Stimulated activated CD8-positive, alpha-beta memory T cell treated with anti-CD3 and anti-CD28 coated beads, Interleukin-15, amount 100 ng/mL, for 4 hours (primary cell): ENCODE measurements at regions not wholly inside any gene's neighbourhood (a gene's known extent, or its start where the extent isn't known, plus 50 kb on each side); places are given as distances from the start of the nearest gene placed in this dataset.
A peak's percentile ranks its signal among the peaks of the same experiment; 100 is the strongest.
"Not testable (repeated sequence)": the region's sequence is repeated elsewhere in the genome, so short reads cannot be mapped to it uniquely, and the experiment has no call there.

Experiments used
- DNase-seq, 2 donors: peaks; one replicate each; pipeline ENCODE4 v3.0.0-alpha.2; 2020; ENCODE audit warnings: low read depth in 2 of 2

DNA sequence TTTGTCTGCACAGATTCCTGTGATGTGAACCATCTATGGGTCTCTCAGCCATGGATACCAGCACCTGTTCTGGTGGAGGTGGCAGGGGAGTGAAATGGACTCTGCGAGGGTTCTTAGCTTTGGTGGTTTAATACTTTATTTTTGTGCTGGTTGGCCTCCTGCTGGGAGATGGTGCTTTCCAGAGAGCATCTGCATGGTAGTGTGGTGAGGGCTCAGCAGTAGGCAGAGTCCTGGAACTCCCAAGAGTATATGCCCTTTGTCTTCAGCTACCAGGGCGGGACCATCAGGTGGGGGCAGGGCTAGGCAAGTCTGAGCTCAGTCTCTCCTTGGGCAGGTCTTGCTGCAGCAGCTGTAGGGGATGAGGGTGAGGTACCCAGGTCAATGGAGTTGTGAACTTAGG lies 97.5 kb upstream of the TRIM2 start:
- not testable (repeated sequence) for DNase-seq

DNA sequence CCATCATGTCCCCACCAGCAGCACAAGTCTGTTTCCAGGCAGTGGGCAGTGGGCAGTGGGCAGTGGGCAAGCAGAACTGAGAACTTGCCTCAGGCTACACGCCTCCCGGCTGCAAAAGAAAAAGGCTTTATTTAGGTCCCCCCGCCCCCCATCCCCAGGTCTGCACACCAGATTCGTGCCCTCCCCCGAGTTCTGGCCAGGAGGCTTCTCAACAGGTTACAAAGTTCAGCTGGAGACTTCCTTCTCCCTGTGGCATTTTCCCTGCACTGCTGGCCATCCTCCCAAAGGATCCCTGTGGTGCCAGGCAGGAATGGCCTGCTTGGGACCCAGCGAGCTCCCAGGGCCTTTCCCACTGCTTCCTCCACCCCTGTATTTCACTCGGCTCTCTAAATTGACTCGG lies 97.0 kb upstream of the TRIM2 start:
- DNase-seq: no peak

DNA sequence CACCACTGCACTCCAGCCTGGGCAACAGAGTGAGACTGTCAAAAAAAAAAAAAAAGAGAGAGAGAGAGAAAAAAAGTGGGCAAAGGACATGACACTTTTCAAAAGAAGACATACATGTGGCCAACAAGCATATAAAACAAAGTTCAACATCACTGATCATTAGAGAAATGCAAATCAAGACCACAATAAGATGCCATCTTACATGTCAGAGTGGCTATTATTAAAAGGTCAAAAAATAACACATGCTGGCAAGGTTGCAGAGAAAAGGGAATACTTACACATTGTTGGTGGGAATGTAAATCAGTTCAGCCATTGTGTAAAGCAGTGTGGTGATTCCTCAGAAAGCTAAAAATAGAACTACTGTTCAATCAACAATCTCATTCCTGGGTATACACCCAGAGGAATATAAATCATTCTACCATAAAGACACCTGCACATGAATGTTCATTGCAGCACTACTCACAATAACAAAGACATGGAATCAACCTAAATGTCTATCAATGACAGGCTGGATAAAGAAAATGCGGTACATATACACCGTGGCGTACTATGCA lies 94.9 kb upstream of the TRIM2 start:
- DNase-seq: no peak

DNA sequence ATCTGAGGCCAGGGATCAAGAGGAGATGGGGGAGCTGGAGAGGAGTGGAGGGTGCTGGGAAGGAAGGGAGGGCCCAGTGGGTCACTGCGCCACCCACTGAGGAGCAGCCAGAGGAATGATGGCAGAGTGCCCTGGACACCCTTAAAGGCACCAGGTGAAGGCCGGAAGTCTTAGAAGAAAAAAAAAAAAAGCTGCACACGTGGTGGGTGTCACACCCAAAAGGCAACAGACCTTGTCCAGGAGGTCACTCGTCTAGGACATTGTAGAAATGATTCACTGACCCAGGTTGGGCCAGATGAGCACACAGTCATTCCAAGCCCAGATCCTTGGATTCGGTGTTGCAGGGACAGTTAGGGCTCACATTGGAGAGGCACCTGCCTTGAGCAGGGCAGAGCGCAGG lies 93.5 kb upstream of the TRIM2 start:
- no peak for DNase-seq

DNA sequence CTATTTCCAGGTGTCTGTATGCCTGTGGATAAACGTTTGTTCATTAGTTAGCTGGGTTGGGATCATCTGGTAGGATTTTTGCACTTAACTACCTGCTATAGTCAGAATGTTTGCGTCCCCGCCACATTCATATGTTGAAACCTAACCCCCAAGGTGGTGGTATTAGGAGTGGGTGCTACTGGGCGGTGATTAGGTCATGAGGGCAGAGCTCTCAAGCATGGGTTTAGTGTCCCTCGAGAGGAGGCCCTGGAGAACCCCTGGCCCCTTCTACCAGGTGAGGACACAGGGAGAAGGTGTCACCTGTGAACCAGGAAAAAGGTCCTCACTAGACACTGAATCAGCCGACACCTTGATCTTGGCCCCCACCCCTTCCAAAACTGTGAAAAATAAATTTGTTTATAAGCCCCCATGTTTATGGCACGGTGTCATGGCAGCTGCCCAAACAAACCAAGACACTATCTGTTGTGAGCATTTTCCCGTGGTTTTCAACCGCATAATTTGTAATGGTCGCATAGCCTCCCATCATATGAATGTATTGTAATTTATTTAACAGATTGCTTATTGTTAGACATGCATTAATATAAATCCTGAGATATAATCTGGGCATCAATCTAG lies 92.7 kb upstream of the TRIM2 start:
- DNase-seq: no peak

DNA sequence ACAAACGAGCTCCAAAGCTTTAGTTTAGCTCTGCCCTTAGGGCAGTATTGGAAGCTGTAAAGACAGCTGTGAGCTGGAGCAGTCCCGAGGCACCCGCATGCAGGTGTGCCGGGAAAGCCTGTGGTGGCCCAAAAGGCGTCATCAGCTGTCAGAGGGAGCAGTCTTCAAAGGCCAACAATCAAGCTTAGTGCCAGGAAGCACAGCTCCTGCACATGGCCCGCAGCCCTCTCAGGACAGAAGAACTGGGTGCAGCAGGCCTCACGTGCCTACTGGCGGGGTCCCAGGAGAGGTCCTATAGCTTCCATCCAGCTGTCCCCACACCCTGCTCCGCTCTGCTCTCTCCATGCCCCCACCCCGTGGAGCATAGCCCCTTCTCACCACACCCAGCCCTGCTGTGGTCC lies 92.2 kb upstream of the TRIM2 start:
- no peak for DNase-seq

DNA sequence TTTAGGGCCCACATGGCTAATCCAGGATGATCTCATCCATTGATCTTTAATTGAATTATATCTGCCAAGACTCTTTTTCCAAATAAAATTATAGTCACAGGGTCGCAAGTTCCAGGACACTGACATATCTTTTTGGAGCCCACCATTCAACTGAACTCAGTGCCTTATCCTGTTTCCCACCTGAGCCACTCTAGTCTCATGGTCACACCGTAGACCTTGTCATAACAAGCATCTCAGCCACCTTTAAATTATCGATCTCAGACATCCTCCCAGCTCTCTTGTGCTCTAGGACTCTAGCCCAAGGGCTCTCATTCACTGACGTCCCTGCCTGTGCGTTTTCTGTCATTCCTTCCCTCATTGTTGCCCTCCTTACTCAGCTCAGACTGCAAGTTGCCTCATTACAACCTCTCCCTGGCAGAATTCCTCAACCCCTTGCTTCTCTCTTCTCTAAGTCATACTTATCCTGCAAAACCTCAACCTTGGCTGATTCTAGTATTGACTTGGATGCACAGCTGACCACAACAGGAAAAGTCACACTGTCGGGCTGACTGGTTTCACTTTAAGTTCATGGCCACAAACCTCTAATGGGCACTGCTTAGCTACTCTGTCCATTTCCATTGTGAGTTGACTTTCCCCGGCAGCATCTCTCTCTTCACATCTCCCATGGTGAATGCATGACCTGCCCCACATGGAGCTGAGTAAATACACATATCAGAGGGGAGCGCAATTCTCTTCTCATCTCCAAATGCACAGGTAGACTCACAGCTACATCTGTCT lies 91.0 kb upstream of the TRIM2 start:
- no peak for DNase-seq

DNA sequence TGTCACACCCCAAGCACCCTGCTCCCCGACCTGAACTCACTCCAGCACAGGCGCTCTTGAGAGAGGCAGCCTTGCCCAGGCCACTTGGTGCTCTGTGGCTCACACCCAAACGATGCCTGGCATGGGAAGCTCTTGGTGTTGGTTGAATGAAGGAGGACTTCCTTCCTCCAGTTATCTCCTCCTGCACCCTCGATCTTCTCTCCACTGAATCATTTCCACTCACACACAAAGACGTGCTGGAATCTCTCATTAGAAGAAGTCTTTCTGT lies 90.5 kb upstream of the TRIM2 start:
- DNase-seq: no peak

DNA sequence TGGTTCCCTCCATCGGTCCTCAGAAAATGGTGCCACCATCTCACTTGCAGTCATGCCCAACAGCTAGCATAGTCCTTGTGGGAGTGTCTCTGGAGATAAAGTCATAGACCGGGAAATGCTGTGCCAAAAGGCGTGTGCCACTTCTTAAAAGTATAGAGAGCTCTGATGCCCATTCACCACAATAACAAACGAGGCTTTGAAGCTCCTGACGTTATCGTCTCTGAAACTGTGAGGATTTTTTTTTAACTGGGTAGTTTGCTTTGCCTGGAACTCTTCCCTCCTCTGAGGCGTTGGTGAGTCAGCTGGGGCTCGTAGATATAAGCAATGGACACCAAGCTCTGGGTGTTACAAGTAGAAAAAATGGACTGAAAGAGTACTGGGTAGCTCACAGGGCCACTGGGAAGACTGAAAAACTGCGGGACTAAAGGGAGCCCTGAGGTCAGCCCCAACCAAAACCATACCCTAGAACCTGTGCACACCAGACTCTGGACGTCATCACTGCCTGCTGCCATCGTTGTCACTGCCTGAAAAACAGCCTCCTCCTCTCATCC lies 89.4 kb upstream of the TRIM2 start:
- peak in 1 of 2 donors; percentile 33 for DNase-seq

DNA sequence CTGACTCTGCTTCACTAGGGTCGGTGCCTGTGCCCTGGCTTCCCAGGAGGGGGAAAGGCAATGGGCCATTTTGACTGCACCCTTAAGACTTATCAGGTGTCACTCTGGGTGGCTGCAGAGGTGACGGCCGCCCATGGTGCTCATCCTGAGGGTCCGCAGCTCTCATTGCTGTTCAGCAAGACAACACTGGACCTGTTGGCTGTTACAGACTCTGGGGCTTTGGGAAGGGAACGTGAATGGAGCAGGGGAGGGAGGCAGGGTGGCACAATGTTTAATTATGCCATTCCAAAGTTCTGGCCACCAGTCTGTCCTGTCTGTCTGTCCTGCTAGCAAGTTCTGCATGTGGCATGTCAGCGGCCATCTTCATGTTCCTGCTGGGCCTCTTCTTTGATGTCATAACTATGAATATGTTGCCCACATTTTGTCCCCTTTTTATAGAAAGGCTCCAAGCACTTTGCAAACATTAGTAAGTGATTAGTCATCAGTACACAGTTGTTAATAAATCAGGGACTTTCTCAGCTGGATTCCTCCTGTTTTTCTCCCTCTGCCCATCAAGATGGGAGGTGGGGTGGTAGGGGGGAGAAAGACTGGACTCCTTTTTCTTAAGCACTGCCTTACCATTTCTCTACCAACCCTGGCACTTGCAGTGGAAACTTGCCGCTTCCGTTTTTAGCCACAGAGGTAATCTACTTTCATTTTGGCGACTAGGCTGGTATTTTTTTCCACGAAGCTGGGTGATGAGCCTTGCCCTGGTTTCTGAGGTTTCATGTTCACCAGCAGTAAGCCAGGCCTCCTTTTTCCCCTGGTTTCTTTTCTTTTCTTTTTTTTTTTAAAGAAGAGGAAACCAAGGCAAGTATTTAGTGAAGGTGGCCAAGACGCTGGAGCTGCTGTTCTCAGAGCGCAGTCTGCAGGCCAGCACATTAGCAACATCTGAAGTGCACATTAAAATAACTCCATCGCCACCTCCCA lies 88.6 kb upstream of the TRIM2 start:
- peak; percentile 39 to 70 for DNase-seq

DNA sequence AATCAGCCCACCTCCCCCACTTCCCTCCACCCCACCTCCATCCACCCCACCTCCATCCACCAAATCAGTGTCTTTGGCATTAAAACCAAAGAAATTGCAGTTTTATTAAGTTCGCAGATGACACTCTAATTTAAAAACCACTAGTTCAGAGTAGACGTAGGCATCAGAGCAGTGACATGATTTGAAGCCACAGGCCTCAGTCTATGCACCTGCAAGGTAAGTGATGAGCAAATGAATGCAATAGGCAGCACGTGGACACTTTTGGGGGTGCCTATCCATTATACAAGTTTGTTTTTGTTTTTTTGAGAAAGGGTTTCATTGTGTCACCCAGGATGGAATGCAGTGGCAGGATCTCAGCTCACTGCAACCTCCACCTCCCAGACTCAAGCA lies 88.0 kb upstream of the TRIM2 start:
- no peak for DNase-seq

DNA sequence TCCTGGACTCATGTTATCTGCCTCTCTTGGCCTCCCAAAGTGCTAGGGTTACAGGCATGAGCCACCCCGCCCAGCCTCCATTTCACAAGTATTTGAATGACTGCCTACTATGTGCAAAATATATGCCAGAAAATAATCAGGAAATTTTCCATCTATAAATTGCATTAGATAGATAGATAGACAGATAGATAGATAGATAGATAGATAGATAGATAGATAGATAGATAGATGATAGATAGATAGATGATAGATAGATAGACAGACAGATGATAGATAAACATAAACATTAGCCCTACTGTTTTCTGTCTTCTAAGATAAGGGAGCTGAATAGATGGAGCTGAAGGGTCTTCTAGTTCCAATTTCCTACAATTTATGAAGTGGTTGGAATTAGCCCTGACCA lies 87.4 kb upstream of the TRIM2 start:
- no peak for DNase-seq

DNA sequence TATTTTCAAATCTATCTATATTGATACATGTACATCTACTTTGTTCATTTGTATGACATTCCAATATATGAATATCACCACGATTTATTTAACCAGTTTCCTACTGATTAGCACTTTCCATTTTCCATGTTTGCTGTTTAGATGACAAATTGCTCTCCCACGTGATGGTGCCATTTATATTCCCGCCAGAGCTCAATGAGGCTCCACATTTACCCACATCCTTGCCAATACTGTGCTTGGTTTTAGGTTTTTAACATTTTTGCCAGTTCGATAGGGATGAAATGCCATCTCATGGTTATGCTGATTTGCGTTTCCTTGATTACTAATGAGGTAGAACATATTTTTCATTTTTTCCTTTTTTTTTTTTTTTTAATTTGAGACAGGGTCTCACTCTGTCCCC lies 86.7 kb upstream of the TRIM2 start:
- DNase-seq: no peak

DNA sequence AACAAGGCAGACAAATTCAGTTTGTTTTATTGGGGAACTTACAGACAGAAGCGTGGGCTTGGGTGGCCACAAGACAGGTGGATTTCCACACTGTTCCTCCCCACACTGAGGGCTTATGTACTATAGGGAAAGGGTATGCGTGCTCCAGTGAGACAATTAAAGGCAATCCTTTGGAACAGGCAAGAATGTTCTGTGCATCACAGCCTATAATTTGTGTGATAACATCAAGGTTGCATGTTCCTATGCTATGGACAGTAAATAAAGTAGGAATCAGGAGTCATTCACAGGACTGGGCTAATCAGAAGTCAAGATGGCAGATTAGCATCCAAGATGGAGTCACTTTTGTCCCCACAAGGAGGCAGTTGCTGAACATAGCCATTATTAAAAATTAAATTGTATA lies 84.6 kb upstream of the TRIM2 start:
- DNase-seq: no peak

DNA sequence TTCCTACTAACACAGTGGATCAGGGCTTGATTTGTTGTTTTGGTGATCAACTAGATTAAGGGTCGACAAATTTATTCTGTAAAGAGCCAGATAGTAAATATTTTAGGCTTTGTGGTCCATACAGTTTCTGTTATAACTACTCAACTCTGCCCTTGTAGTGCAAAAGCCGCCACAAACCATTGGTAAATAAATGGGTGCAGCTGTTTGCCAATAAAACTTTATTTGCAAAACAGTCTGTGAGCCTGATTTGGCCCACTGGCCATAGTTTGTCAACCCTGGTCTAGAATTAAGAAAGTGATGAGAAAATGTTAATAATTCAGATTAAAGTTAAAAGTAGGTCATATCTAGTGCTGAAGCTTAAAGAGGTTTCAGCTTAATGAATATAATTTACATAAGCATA lies 84.0 kb upstream of the TRIM2 start:
- DNase-seq: no peak

DNA sequence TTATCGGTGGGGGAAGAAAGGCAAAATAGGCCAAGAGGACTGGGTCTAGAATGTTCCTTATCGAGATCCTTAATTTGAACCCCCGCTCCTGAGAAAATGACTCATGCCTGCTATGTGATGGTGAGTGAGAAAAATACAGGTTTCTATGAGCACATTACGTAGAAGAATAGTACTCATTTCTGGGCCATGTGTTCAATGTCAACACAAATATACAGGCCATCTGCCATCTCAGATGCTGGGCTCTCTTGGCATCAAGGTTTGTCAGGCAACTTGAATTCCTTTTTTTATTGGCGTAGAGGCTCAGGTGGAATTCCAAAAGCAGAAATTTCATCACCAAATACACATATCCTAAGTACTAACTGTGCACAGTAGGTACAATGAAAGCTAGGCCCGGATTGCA lies 81.4 kb upstream of the TRIM2 start:
- DNase-seq: no peak

DNA sequence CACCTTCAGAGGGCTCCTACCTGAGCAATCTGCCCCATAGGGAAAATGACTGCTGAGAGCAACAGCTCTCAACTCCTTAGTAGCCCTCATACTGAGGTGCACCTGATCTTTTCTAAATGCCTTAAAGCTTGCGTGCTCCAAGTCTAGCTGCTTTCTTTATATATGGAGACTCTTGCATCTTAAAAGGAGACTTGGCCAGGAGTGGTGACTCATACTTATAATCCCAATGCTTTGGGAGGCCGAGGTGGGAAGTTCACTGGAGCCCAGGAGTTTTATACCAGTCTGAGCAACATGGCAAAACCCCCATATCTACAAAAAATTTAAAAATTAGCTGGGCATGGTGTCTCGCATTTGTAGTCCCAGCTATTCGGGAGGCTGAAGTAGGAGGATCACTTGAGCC lies 78.1 kb upstream of the TRIM2 start:
- DNase-seq: no peak

DNA sequence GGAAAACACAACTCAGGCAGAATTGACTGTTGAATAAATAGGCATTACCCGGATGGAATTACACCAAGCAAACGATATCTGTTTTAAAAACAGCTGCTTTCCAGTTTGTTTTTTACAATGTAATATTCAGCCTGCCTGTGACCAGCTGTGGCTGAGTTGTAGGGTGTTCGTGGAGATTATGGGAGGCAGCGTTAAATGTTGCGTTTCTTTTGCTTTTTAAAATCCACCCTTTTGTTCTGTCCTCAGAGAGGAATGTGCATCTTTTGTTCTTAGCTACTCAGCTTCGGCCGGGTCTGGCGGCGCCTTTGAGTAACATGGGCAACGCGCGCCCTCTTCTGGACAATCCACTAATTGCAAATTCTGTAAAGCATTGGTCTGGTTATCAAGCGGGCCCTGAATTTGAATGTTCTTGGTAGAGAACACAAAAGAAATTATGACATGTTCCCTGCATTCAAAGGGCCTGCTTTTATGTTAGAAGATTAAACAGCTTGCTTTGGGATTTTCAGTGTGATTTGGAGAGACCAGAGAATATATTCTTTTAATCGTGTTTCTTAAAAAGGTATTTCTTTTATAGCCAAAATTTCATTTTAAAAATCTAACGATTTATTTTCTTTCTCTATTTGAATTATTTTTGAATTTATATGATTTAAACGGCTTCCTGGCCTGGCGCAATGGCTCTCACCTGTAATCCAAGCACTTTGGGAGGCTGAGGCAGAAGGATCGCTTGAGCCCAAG lies 76.3 kb upstream of the TRIM2 start:
- DNase-seq: peak; percentile 49 to 68

DNA sequence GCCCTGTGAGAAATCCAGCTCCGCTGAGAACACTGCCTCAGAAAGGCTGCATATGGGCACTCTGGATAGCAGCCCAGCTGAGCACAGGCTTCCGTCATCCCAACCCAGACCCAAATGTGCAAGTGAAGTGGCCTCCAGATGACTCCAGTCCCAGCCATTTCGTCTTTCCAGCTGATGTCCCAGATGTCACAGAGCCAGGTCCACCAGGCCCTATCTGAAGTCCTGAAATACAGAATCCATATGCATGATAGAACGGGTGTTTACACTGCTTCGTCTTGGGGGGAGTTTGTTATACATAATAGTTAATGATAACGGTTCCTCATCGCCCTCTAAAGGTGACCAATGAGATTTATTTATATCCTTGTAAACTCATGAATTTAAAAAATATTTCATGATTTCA lies 72.6 kb upstream of the TRIM2 start:
- no peak for DNase-seq

DNA sequence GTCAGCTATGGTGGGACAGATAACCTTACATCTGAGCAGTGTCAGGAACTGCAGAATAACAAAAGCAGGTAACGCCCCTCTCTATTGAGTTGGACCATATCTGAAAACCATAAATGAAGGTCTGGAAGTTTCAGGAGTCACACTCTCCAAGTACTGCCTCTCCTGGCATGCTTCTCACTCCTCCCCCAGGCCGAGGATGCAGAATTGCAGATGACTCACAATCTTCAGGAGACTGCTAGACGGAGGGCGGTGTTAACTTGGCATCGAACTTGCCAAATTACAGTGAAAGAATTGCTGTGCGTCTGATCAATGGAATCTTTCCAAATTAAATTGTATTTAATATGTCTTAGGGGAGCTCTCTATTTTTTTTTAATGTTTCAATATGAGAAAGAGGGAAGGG lies 67.1 kb upstream of the TRIM2 start:
- no peak for DNase-seq
